Thyroid gland (tissue), 4 donors: ENCODE measurements at regions not wholly inside any gene's neighbourhood (a gene's known extent, or its start where the extent isn't known, plus 50 kb on each side); places are given as distances from the start of the nearest gene placed in this dataset.

ENCODE experiments used
- POLR2A ChIP-seq, 2 donors: fragments of 450-650 bp; IDR thresholded peaks; one replicate each; pipeline ENCODE4 v1.6.1; 2017; ENCODE audit warnings: antibody characterized with exemption in 2 of 2, mild to moderate bottlenecking in 2 of 2, moderate library complexity in 1 of 2
- TF ChIP-seq, protein P1 (sequence below), 6 experiments: fragments of 200-600 bp in 3 of 6; fragments of 450-650 bp in 3 of 6; sonication (generic) in 3 of 6; IDR thresholded peaks; one replicate each; pipeline ENCODE4 v1.5.1; 2016 to 2019; ENCODE audit warnings: antibody characterized with exemption in 6 of 6, mild to moderate bottlenecking in 2 of 6, inconsistent platforms in 1 of 6, moderate library complexity in 1 of 6

DNA sequence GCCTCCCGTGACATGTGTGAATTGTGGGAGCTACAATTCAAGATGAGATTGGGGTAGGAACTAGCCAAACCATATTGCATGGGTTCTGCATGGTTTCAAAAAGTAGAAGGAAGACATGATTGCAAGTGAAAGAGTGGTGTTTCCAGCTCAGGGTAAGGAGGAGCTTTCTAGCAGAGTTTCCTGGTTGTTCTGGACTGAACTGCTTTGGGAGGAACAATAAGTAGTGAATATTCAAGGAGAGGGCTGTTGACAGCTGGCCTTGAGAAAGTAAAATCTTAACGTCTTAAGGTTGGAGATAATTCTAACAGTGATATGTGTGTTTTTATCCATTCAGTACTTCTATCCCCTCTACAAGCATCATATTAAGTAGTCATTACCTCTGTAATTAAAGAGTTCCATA is 62.2 kb upstream of the PRKG1 start:
- TF ChIP-seq POLR2A (IDR thresholded peaks at IDR 0.05): no peak
- TF ChIP-seq, protein P1, sequence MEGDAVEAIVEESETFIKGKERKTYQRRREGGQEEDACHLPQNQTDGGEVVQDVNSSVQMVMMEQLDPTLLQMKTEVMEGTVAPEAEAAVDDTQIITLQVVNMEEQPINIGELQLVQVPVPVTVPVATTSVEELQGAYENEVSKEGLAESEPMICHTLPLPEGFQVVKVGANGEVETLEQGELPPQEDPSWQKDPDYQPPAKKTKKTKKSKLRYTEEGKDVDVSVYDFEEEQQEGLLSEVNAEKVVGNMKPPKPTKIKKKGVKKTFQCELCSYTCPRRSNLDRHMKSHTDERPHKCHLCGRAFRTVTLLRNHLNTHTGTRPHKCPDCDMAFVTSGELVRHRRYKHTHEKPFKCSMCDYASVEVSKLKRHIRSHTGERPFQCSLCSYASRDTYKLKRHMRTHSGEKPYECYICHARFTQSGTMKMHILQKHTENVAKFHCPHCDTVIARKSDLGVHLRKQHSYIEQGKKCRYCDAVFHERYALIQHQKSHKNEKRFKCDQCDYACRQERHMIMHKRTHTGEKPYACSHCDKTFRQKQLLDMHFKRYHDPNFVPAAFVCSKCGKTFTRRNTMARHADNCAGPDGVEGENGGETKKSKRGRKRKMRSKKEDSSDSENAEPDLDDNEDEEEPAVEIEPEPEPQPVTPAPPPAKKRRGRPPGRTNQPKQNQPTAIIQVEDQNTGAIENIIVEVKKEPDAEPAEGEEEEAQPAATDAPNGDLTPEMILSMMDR (IDR thresholded peaks at IDR 0.05): no peak
